Progenitor cell of endocrine pancreas (in vitro differentiated cells): ENCODE measurements at regions not wholly inside any gene's neighbourhood (a gene's known extent, or its start where the extent isn't known, plus 50 kb on each side); places are given as distances from the start of the nearest gene placed in this dataset.

Source experiments
- DNase-seq: peaks from one replicate; pipeline ENCODE4 v3.0.0; 2021; ENCODE audit warnings: low spot score; ENCODE audit not compliant: unreplicated experiment
- H3K27ac Mint-ChIP-seq: 2 replicates; pipeline ENCODE4 v1.8.0; 2021; ENCODE audit warnings: mild to moderate bottlenecking, moderate library complexity, mixed read lengths
- H3K27me3 Mint-ChIP-seq: 2 replicates; pipeline ENCODE4 v1.8.0; 2021; ENCODE audit warnings: mixed read lengths
- H3K36me3 Mint-ChIP-seq: 2 replicates; pipeline ENCODE4 v1.8.0; 2022; ENCODE audit warnings: mixed read lengths; ENCODE audit not compliant: insufficient read depth
- H3K4me1 Mint-ChIP-seq: 2 replicates; pipeline ENCODE4 v1.8.0; 2021; ENCODE audit warnings: low read depth, mixed read lengths
- H3K4me3 Mint-ChIP-seq: 2 replicates; pipeline ENCODE4 v1.8.0; 2021; ENCODE audit warnings: low read depth, mild to moderate bottlenecking, moderate library complexity, mixed read lengths
- H3K9me3 Mint-ChIP-seq: 2 replicates; pipeline ENCODE4 v1.8.0; 2021; ENCODE audit warnings: low read depth, mixed read lengths
- TF ChIP-seq, protein P1 (sequence below): fragments of 200-600 bp; sonication (generic); IDR thresholded peaks from one replicate; pipeline ENCODE4 v1.5.0; 2021; ENCODE audit warnings: antibody characterized with exemption, mild to moderate bottlenecking; ENCODE audit not compliant: unreplicated experiment

DNA sequence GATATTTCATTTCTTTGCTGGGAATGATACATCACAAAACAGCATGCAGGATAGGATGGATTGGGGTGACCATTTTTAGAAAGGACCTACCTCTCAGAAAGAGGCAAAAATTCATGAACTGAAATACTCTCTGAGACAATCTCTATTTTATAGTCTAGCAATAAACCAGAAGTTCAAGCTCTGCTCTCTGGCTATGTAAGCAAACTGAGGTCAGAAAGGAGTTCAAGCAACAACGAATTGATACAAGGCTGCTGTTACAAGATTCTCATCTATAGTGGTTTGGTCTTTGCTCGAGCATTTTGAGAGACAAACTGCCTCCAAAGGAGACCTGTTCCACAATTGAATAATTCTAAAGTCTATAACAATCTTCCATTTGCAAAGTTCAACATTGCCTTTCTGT, 84.7 kb upstream of the GOLGA8J start:
- Mint-ChIP-seq H3K4me1 (peaks cover 6% of the 10 kb centered on the region), H3K4me3 (no peak overlapping the region), H3K9me3 (no peaks in the 10 kb centered on the region), H3K27ac (no peak overlapping the region), H3K36me3 (no peaks in the 10 kb centered on the region), H3K27me3 (no peaks in the 10 kb centered on the region)
- DNase-seq = no peak
- TF ChIP-seq, protein P1, sequence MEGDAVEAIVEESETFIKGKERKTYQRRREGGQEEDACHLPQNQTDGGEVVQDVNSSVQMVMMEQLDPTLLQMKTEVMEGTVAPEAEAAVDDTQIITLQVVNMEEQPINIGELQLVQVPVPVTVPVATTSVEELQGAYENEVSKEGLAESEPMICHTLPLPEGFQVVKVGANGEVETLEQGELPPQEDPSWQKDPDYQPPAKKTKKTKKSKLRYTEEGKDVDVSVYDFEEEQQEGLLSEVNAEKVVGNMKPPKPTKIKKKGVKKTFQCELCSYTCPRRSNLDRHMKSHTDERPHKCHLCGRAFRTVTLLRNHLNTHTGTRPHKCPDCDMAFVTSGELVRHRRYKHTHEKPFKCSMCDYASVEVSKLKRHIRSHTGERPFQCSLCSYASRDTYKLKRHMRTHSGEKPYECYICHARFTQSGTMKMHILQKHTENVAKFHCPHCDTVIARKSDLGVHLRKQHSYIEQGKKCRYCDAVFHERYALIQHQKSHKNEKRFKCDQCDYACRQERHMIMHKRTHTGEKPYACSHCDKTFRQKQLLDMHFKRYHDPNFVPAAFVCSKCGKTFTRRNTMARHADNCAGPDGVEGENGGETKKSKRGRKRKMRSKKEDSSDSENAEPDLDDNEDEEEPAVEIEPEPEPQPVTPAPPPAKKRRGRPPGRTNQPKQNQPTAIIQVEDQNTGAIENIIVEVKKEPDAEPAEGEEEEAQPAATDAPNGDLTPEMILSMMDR = no peak

DNA sequence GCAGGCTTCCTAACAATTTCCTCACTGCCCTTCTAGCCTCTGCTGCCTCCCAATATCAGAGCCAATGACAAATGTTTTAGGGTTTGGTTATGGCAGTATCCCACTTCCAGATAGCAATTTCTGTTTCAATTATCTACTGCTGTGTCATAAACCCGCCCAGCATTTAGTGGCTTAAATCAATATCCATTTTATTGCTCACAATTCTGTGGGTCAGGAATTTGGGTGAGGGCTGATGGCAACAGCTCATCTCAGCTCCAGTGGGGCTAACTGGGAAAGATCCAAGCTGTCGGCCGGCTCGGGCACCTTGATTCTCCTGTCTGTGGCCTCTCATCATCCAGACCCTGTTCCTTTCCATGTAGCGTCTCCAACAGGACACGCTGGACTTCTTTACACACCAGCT, 85.3 kb upstream of the GOLGA8J start:
- Mint-ChIP-seq H3K27ac (no peak overlapping the region), H3K9me3 (no peaks in the 10 kb centered on the region), H3K27me3 (no peaks in the 10 kb centered on the region), H3K4me3 (no peak overlapping the region), H3K36me3 (no peaks in the 10 kb centered on the region), H3K4me1 (peaks cover 6% of the 10 kb centered on the region)
- DNase-seq = no peak
- TF ChIP-seq, protein P1 = no peak

GRCh38 chr15:29994284-29994683, 88.5 kb upstream of the GOLGA8J start:
- DNase-seq = no peak
- Mint-ChIP-seq H3K4me3 (no peak overlapping the region), H3K27me3 (peaks cover 3% of the 10 kb centered on the region), H3K9me3 (no peaks in the 10 kb centered on the region), H3K27ac (no peak overlapping the region), H3K4me1 (peaks cover 5% of the 10 kb centered on the region), H3K36me3 (no peaks in the 10 kb centered on the region)
- TF ChIP-seq, protein P1 = no peak

DNA sequence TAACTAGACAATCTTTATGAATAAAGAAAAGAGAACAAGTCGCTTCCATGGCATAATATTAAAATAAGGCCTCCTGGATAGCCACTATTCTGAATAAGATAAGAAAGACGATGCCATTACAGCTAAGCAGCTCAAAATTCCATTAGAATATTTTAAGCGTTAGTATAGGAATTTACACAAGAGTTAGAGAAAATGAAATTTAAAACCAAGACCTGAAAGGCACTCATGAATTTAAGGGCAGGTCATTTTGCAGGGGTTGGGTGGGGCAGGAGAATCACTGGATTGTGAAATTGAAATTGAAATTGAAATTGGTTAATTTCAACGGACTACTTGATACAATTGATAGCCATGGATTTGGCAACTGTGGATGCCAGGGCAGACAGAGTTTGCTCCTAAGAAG, 91.8 kb upstream of the GOLGA8J start:
- no peak for DNase-seq

GRCh38 chr15:29990035-29990434, 92.7 kb upstream of the GOLGA8J start:
- H3K9me3 Mint-ChIP-seq = no peaks in the 10 kb centered on the region
- H3K4me1 Mint-ChIP-seq = peaks cover 5% of the 10 kb centered on the region
- H3K27ac Mint-ChIP-seq = no peak overlapping the region
- no peaks in the 10 kb centered on the region for H3K36me3 Mint-ChIP-seq
- DNase-seq = no peak
- no peak overlapping the region for H3K4me3 Mint-ChIP-seq
- H3K27me3 Mint-ChIP-seq = peaks cover 10% of the 10 kb centered on the region
- TF ChIP-seq, protein P1 = no peak

More for the DNA sequence above, 91.8 kb upstream of the GOLGA8J start:
- Mint-ChIP-seq H3K4me3 (no peak overlapping the region), H3K27ac (no peak overlapping the region), H3K9me3 (no peaks in the 10 kb centered on the region), H3K4me1 (peaks cover 5% of the 10 kb centered on the region), H3K27me3 (peaks cover 4% of the 10 kb centered on the region), H3K36me3 (no peaks in the 10 kb centered on the region)
- TF ChIP-seq, protein P1 = no peak

- H3K9me3 Mint-ChIP-seq = no peaks in the 10 kb centered on the region
- no peaks in the 10 kb centered on the region for H3K36me3 Mint-ChIP-seq
- no peak overlapping the region for H3K27ac Mint-ChIP-seq
- no peak overlapping the region for H3K4me3 Mint-ChIP-seq
- TF ChIP-seq, protein P1 = no peak
- no peaks in the 10 kb centered on the region for H3K4me1 Mint-ChIP-seq
- peaks cover 16% of the 10 kb centered on the region for H3K27me3 Mint-ChIP-seq
- DNase-seq = no peak
These were observed 94.1 kb upstream of the GOLGA8J start for GRCh38 chr15:29988701-29989100.
